Liver (tissue), 7 donors: ENCODE measurements at regions not wholly inside any gene's neighbourhood (a gene's known extent, or its start where the extent isn't known, plus 50 kb on each side); places are given as distances from the start of the nearest gene placed in this dataset.

ENCODE experiments used
- DNase-seq: peaks from one replicate; pipeline ENCODE4 v3.0.0-alpha.2; 2017; ENCODE audit warnings: low spot score
- H3K27ac ChIP-seq, 2 donors: one replicate each; pipeline ENCODE4 v1.7.0; 2013; ENCODE audit warnings: inconsistent platforms in 2 of 2, low read length in 2 of 2, control low read depth in 1 of 2, low read depth in 1 of 2, mild to moderate bottlenecking in 1 of 2
- H3K27me3 ChIP-seq, 4 donors: one replicate each; pipeline versions ENCODE4 v1.6.1 to v1.7.0; 2013; ENCODE audit warnings: low read length in 3 of 4, inconsistent platforms in 1 of 4, mild to moderate bottlenecking in 1 of 4, moderate library complexity in 1 of 4; ENCODE audit not compliant: control insufficient read depth in 4 of 4, insufficient read depth in 4 of 4
- H3K36me3 ChIP-seq, 4 donors: one replicate each; pipeline versions ENCODE4 v1.6.1 to v1.7.0; 2013; ENCODE audit warnings: low read length in 3 of 4, mild to moderate bottlenecking in 3 of 4, low read depth in 1 of 4, moderate library complexity in 1 of 4; ENCODE audit not compliant: control insufficient read depth in 4 of 4, insufficient read depth in 3 of 4
- H3K4me1 ChIP-seq, 4 donors: one replicate each; pipeline versions ENCODE4 v1.6.1 to v1.7.0; 2013; ENCODE audit warnings: low read length in 3 of 4, mild to moderate bottlenecking in 3 of 4, moderate library complexity in 1 of 4; ENCODE audit not compliant: control insufficient read depth in 4 of 4, insufficient read depth in 4 of 4
- H3K4me3 ChIP-seq, 3 donors: one replicate each; pipeline versions ENCODE4 v1.6.1 to v1.7.0; 2013; ENCODE audit warnings: low read length in 3 of 3, control low read depth in 1 of 3, low read depth in 1 of 3, mild to moderate bottlenecking in 1 of 3
- H3K9ac ChIP-seq, 2 donors: one replicate each; pipeline ENCODE4 v1.7.0; 2013; ENCODE audit warnings: low read length in 2 of 2, mild to moderate bottlenecking in 2 of 2, moderate library complexity in 2 of 2, control low read depth in 1 of 2, low read depth in 1 of 2
- H3K9me3 ChIP-seq, 4 donors: one replicate each; pipeline versions ENCODE4 v1.6.1 to v1.7.0; 2013; ENCODE audit warnings: low read length in 3 of 4; ENCODE audit not compliant: control insufficient read depth in 4 of 4
- EGR1 ChIP-seq, 2 donors: IDR thresholded peaks; 2 replicates each; pipeline ENCODE4 v1.6.1; 2016 to 2018; ENCODE audit warnings: antibody characterized with exemption in 2 of 2, low read depth in 2 of 2
- FOXA1 ChIP-seq: IDR thresholded peaks from 2 replicates; pipeline ENCODE4 v1.6.1; 2016; ENCODE audit warnings: antibody characterized with exemption
- FOXA2 ChIP-seq: IDR thresholded peaks from 2 replicates; pipeline ENCODE4 v1.6.1; 2016; ENCODE audit warnings: antibody characterized with exemption
- GABPA ChIP-seq, 2 donors: IDR thresholded peaks in 1 of 2; conservative IDR thresholded peaks in 1 of 2; 2 replicates each; pipeline ENCODE4 v1.6.1; 2016; ENCODE audit warnings: antibody characterized with exemption in 2 of 2, mild to moderate bottlenecking in 1 of 2, moderate library complexity in 1 of 2
- HNF4A ChIP-seq, 2 donors: conservative IDR thresholded peaks; 2 replicates each; pipeline ENCODE4 v1.6.1; 2016; ENCODE audit warnings: antibody characterized with exemption in 2 of 2, mild to moderate bottlenecking in 2 of 2
- HNF4G ChIP-seq: IDR thresholded peaks from 2 replicates; pipeline ENCODE4 v1.6.1; 2016; ENCODE audit warnings: antibody characterized with exemption
- JUND ChIP-seq, 2 donors: IDR thresholded peaks; 2 replicates each; pipeline ENCODE4 v1.6.1; 2016; ENCODE audit warnings: antibody characterized with exemption in 2 of 2
- NR2F2 ChIP-seq: IDR thresholded peaks from 2 replicates; pipeline ENCODE4 v1.6.1; 2016; ENCODE audit warnings: antibody characterized with exemption
- RAD21 ChIP-seq, 2 donors: IDR thresholded peaks; 2 replicates each; pipeline ENCODE4 v1.6.1; 2016; ENCODE audit warnings: antibody characterized with exemption in 2 of 2, mild to moderate bottlenecking in 2 of 2
- RXRA ChIP-seq, 2 donors: IDR thresholded peaks; 2 replicates each; pipeline ENCODE4 v1.6.1; 2017 to 2018; ENCODE audit warnings: antibody characterized with exemption in 2 of 2, mild to moderate bottlenecking in 1 of 2
- SP1 ChIP-seq: IDR thresholded peaks from 2 replicates; pipeline ENCODE4 v1.6.1; 2018; ENCODE audit warnings: antibody characterized with exemption, mild to moderate bottlenecking
- TAF1 ChIP-seq: conservative IDR thresholded peaks from 2 replicates; pipeline ENCODE4 v1.6.1; 2016; ENCODE audit warnings: antibody characterized with exemption, mild to moderate bottlenecking
- YY1 ChIP-seq: IDR thresholded peaks from 2 replicates; pipeline ENCODE4 v1.6.1; 2016; ENCODE audit warnings: antibody characterized with exemption, mild to moderate bottlenecking
- TF ChIP-seq, protein P1 (sequence below): fragments of 150-350 bp; IDR thresholded peaks from 2 replicates; pipeline ENCODE4 v1.5.1; 2017; ENCODE audit warnings: improper control_type of control experiment, low read depth, low read length; ENCODE audit not compliant: missing input control
- TF ChIP-seq, protein P2 (sequence below): IDR thresholded peaks from 2 replicates; pipeline ENCODE4 v1.6.1; 2016; ENCODE audit warnings: antibody characterized with exemption
- TF ChIP-seq, protein P3 (sequence below): IDR thresholded peaks from 2 replicates; pipeline ENCODE4 v1.6.1; 2016; ENCODE audit warnings: antibody characterized with exemption, mild to moderate bottlenecking
- TF ChIP-seq, protein P4 (sequence below): IDR thresholded peaks from 2 replicates; pipeline ENCODE4 v1.6.1; 2016; ENCODE audit warnings: antibody characterized with exemption
- TF ChIP-seq, protein P5 (sequence below): IDR thresholded peaks from 2 replicates; pipeline ENCODE4 v1.6.1; 2016; ENCODE audit warnings: antibody characterized with exemption
- donor health status: healthy.
- donor health status: healthy.
- donor health status: healthy.
- donor health status: healthy.

DNA sequence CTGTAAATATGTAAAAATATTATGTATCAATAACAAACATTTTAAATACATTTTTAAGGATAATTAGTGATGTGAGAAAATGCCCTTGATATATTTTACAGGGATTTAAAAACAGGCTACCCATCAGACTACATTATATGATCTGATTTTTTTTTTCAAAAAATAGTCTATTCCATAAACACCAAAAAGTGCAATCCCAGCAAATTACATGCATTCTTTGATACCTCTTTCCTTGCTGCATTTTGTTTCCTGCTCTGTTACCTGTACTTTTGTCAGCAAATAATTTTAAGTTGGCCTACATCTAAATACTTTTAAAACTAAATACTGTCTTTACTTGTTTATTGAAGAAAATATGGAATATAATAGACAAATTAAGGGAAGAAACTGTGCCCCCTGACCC, 306.2 kb upstream of the ARID1B start:
- Histone ChIP-seq H3K4me3 (no peak overlapping the region), H3K36me3 (no peaks in the 10 kb centered on the region), H3K27ac (no peak overlapping the region), H3K27me3 (no peaks in the 10 kb centered on the region), H3K4me1 (no peaks in the 10 kb centered on the region), H3K9ac (no peak overlapping the region), H3K9me3 (peaks cover 0 to 2% (median 0%) of the 10 kb centered on the region in 4 donors)
- DNase-seq: no peak
- TF ChIP-seq HNF4A (conservative IDR thresholded peaks at IDR 0.05): no peak
- no peak for TF ChIP-seq FOXA2
- TF ChIP-seq JUND (IDR thresholded peaks at IDR 0.05): no peak
- no peak for TF ChIP-seq SP1
- TF ChIP-seq, protein P1, sequence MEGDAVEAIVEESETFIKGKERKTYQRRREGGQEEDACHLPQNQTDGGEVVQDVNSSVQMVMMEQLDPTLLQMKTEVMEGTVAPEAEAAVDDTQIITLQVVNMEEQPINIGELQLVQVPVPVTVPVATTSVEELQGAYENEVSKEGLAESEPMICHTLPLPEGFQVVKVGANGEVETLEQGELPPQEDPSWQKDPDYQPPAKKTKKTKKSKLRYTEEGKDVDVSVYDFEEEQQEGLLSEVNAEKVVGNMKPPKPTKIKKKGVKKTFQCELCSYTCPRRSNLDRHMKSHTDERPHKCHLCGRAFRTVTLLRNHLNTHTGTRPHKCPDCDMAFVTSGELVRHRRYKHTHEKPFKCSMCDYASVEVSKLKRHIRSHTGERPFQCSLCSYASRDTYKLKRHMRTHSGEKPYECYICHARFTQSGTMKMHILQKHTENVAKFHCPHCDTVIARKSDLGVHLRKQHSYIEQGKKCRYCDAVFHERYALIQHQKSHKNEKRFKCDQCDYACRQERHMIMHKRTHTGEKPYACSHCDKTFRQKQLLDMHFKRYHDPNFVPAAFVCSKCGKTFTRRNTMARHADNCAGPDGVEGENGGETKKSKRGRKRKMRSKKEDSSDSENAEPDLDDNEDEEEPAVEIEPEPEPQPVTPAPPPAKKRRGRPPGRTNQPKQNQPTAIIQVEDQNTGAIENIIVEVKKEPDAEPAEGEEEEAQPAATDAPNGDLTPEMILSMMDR: no peak
- TF ChIP-seq, protein P2, sequence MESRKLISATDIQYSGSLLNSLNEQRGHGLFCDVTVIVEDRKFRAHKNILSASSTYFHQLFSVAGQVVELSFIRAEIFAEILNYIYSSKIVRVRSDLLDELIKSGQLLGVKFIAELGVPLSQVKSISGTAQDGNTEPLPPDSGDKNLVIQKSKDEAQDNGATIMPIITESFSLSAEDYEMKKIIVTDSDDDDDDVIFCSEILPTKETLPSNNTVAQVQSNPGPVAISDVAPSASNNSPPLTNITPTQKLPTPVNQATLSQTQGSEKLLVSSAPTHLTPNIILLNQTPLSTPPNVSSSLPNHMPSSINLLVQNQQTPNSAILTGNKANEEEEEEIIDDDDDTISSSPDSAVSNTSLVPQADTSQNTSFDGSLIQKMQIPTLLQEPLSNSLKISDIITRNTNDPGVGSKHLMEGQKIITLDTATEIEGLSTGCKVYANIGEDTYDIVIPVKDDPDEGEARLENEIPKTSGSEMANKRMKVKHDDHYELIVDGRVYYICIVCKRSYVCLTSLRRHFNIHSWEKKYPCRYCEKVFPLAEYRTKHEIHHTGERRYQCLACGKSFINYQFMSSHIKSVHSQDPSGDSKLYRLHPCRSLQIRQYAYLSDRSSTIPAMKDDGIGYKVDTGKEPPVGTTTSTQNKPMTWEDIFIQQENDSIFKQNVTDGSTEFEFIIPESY: no peak
- TF ChIP-seq, protein P3, sequence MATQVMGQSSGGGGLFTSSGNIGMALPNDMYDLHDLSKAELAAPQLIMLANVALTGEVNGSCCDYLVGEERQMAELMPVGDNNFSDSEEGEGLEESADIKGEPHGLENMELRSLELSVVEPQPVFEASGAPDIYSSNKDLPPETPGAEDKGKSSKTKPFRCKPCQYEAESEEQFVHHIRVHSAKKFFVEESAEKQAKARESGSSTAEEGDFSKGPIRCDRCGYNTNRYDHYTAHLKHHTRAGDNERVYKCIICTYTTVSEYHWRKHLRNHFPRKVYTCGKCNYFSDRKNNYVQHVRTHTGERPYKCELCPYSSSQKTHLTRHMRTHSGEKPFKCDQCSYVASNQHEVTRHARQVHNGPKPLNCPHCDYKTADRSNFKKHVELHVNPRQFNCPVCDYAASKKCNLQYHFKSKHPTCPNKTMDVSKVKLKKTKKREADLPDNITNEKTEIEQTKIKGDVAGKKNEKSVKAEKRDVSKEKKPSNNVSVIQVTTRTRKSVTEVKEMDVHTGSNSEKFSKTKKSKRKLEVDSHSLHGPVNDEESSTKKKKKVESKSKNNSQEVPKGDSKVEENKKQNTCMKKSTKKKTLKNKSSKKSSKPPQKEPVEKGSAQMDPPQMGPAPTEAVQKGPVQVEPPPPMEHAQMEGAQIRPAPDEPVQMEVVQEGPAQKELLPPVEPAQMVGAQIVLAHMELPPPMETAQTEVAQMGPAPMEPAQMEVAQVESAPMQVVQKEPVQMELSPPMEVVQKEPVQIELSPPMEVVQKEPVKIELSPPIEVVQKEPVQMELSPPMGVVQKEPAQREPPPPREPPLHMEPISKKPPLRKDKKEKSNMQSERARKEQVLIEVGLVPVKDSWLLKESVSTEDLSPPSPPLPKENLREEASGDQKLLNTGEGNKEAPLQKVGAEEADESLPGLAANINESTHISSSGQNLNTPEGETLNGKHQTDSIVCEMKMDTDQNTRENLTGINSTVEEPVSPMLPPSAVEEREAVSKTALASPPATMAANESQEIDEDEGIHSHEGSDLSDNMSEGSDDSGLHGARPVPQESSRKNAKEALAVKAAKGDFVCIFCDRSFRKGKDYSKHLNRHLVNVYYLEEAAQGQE: no peak
- TF ChIP-seq, protein P4, sequence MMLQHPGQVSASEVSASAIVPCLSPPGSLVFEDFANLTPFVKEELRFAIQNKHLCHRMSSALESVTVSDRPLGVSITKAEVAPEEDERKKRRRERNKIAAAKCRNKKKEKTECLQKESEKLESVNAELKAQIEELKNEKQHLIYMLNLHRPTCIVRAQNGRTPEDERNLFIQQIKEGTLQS: no peak
- no peak for TF ChIP-seq YY1
- TF ChIP-seq RXRA (IDR thresholded peaks at IDR 0.05): no peak
- no peak for TF ChIP-seq FOXA1
- no peak for TF ChIP-seq GABPA (IDR thresholded peaks at IDR 0.05 in 1 of 2, conservative IDR thresholded peaks at IDR 0.05 in 1 of 2)
- TF ChIP-seq NR2F2: no peak
- no peak for TF ChIP-seq HNF4G
- TF ChIP-seq, protein P5, sequence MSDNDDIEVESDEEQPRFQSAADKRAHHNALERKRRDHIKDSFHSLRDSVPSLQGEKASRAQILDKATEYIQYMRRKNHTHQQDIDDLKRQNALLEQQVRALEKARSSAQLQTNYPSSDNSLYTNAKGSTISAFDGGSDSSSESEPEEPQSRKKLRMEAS: no peak
- TF ChIP-seq EGR1 (IDR thresholded peaks at IDR 0.05; ENCODE audit: low read depth in 2 of 2): no peak
- no peak for TF ChIP-seq TAF1
- no peak for TF ChIP-seq RAD21 (IDR thresholded peaks at IDR 0.05)
